ENCODE measurements at regions not wholly inside any gene's neighbourhood (a gene's known extent, or its start where the extent isn't known, plus 50 kb on each side); places are given as distances from the start of the nearest gene placed in this dataset.
A peak's percentile ranks its signal among the peaks of the same experiment; 100 is the strongest.
"Not testable (repeated sequence)": the region's sequence is repeated elsewhere in the genome, so short reads cannot be mapped to it uniquely, and the experiment has no call there.

DNA sequence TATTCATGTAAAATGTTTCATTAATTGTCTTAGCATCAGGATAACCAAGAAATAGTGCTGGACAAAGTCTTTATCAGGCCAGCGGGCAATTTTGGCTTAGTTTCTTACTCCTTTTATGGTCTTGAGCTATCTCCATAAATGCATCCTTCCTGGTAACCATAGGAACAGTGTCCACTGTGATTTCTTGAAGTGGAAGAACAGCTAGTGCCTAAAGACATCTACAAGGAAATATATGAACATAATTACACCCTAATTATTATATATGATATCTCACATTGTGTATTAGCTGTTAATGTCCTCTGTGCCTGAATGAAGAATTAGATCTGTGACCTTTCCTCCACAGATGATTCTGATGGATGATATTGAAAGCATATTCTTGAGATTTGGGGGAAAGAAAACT, 286.7 kb upstream of the ATXN7L3B start:
- no peak for TF ChIP-seq JUND (IDR thresholded peaks at IDR 0.05; ENCODE audit: low read depth)
- in situ Hi-C loops (cut with HindIII; ENCODE audit: low pct_unique_long_range_greater_than_20kb, low sequenced_read_pairs), result no loop called here

DNA sequence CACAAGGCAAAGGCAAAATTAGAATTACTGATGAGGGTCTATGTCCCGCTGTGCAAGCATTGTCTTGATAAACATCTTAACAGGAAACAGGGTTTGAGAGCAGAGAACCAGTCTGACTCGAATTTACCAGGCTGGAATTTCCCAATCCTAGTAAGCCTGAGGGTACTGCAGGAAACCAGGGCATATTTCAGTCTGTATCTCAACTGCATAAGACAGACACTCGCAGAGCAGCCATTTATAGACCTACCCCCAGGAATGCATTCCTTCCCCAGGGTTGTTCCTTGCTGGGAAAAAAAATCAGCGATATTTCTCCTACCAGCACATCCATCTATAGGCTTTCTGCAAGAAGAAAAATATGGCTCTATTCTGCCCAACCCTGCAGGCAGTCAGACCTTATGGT, 283.8 kb upstream of the ATXN7L3B start:
- in situ Hi-C loops (cut with HindIII; ENCODE audit: low pct_unique_long_range_greater_than_20kb, low sequenced_read_pairs), result not testable (repeated sequence)

More for the DNA sequence above, 286.7 kb upstream of the ATXN7L3B start:
- DNase-seq (ENCODE audit: low read depth in 1 of 2, low spot score in 1 of 2), result no peak

DNA sequence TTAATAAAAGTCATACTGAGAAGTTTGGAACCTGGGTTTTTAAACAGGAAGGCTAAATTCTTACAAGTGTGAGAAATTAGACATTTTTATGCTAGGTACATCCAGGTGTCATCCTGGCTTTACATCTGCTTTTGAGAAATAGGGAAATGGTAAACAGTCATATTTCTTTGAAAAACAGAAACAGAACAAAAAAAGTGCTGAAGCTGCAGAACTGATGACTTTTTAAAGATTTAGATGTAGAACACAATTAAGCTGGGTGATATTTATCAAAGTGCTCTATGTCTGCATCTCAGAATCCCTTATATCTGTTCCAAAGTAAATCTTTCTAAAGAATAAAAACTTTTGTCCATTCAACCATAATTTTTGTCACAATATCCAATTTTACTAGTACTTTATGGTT, 282.9 kb upstream of the ATXN7L3B start:
- no peak for DNase-seq (ENCODE audit: low read depth in 1 of 2, low spot score in 1 of 2)
- no peak for TF ChIP-seq JUND (IDR thresholded peaks at IDR 0.05; ENCODE audit: low read depth)
- in situ Hi-C loops (cut with HindIII; ENCODE audit: low pct_unique_long_range_greater_than_20kb, low sequenced_read_pairs), result no loop called here

More for the DNA sequence above, 283.8 kb upstream of the ATXN7L3B start:
- peak in 1 of 2 experiments; percentile 54 for DNase-seq (ENCODE audit: low read depth in 1 of 2, low spot score in 1 of 2)

DNA sequence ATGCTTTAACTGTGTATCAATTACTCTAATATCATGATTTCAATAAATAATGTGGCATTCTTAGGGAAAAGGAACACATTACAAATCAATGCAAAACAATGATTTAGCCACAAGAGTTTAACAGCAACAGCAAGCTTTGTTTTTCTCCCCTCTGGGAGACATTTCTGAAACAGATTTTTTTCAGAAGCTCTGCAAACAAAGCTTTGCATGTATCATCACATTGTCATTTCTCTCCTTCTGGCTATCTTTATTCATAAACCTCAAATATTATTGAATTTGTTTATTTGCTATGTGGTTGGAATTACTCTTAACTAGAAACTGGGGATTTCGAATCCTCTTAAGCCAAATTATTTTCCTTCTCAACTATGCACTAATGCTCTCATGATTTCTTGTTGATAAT, 278.4 kb upstream of the ATXN7L3B start:
- no peak for DNase-seq (ENCODE audit: low read depth in 1 of 2, low spot score in 1 of 2)
- in situ Hi-C loops (cut with HindIII; ENCODE audit: low pct_unique_long_range_greater_than_20kb, low sequenced_read_pairs), result no loop called here
- no peak for TF ChIP-seq JUND (IDR thresholded peaks at IDR 0.05; ENCODE audit: low read depth)

DNA sequence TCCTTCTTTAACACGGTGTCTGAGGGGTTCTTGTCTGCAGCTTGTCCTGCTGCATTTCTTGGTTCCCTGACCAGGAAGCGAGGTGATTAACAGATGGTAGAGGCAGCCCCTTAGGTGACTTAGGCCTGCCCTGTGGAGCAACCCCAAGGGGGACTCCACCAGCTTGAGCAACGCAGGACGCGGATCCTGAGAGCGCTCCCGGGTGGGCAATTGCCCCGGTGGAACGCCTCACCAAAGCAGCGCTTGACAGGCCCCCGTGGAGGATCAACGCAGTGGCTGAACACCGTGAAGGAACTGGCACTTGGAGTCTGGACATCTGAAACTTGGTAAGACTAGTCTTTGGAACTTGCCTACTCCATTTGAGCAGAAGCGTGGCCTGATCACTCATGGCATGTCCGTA, 272.9 kb upstream of the ATXN7L3B start:
- in situ Hi-C loops (cut with HindIII; ENCODE audit: low pct_unique_long_range_greater_than_20kb, low sequenced_read_pairs), result no loop called here
- DNase-seq (ENCODE audit: low read depth in 1 of 2, low spot score in 1 of 2), result no peak
- TF ChIP-seq JUND (IDR thresholded peaks at IDR 0.05; ENCODE audit: low read depth), result no peak

DNA sequence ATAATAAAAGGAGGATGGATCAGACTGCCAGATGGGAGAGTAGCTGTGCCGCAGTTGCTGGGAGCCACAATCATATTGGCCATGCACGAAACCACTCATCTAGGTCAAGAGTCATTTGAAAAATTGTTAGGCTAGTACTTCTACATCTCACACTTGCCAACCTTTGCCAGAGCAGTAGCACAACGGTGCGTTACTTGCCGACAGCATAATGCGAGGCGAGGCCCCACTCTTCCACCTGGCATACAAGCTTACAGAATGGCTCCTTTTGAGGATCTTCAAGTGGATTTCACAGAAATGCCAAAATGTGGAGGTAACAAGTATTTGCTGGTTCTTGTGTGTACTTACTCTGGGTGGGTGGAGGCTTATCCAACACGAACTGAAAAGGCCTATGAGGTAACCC, 268.3 kb upstream of the ATXN7L3B start:
- DNase-seq (ENCODE audit: low read depth in 1 of 2, low spot score in 1 of 2); in situ Hi-C loops (cut with HindIII; ENCODE audit: low pct_unique_long_range_greater_than_20kb, low sequenced_read_pairs): not testable (repeated sequence)

DNA sequence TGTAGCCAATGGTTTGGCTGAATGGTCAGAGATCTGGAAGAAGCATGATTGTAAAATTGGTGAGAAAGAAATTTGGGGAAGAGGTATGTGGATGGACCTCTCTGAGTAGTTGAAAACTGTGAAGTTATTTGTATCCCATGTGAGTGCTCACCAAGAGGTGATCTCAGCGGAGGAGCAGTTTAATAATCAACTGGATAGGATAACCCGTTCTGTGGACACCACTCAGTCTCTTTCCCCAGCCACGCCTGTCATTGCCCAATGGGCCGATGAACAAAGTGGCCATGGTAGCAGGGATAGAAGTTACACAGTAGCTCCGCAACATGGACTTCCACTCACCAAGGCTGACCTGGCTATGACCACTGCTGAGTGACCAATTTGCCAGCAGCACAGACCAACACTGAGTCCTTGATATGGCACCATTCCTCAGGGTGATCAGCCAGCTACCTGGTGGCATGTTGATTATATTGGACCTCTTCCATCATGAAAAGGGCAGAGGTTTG, 257.4 kb upstream of the ATXN7L3B start:
- DNase-seq (ENCODE audit: low read depth in 1 of 2, low spot score in 1 of 2), result no peak
- in situ Hi-C loops (cut with HindIII; ENCODE audit: low pct_unique_long_range_greater_than_20kb, low sequenced_read_pairs), result no loop called here
- no peak for TF ChIP-seq JUND (IDR thresholded peaks at IDR 0.05; ENCODE audit: low read depth)

DNA sequence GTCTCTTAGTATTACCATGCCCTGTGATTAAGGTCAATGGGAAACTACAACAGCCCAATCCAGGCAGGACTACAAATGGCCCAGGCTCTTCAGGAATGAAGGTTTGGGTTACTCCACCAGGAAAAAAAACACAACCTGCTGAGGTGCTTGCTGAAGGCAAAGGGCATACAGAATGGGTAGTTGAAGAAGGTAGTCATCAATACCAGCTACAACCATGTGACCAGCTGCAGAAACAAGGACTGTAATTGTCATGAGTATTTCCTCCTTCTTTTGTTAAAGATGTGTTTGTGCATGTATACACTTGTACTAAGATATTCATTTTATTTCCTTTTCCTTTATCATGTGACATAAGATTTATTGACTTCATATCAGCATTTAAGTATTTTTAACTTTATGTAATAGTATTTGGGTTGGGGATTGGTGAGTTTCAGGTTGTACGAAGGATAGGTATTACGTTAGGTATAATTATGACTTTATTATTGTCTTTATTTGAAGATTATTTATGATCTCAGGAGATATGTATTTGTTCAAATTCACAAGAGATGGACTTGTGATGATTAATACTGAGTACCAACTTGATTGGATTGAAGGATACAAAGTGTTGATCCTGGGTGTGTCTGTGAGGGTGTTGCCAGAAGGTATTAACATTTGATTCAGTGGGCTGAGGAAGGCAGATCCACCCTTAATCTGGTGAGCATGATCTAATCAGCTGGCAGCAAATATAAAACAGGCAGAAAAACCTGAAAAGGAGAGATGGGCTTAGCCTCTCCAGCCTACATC, 256.0 kb upstream of the ATXN7L3B start:
- in situ Hi-C loops (cut with HindIII; ENCODE audit: low pct_unique_long_range_greater_than_20kb, low sequenced_read_pairs); DNase-seq (ENCODE audit: low read depth in 1 of 2, low spot score in 1 of 2): not testable (repeated sequence)

DNA sequence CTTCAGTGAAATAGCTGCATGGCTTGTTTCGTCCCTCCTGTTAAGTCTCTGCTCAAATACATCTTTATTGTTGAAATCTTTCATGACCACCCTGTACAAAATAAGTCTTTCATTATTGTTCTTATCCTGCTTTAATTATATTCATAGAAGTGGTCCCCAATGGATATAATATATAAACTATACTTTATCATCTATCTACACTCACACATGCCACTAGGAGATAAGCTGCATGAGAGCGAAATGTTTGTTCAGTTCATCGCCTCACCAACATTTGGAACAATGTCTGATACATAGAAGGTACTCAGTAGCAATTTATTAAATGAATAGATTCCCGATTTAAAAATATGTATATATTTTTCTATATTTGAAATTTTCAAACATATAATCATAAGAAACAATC, 254.0 kb upstream of the ATXN7L3B start:
- in situ Hi-C loops (cut with HindIII; ENCODE audit: low pct_unique_long_range_greater_than_20kb, low sequenced_read_pairs), result no loop called here
- DNase-seq (ENCODE audit: low read depth in 1 of 2, low spot score in 1 of 2), result no peak
- no peak for TF ChIP-seq JUND (IDR thresholded peaks at IDR 0.05; ENCODE audit: low read depth)

DNA sequence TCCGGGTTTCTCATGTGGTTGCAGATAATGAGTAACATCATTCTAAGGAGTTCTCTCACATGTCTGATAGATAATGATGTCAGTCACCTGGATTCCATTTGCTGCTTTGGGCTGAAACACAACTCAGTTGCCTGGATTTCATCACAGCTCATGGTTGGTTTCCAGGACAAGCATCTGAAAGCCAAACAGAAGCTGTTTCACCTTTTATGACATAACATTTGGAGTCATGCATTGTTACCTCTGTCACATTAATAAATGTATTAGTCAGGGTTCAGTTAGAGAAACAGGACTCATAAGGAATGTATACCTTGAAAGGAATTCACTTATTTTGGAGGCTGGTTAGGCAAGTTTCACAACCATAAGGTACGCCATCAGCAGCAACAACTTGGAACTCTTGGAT, 251.9 kb upstream of the ATXN7L3B start:
- in situ Hi-C loops (cut with HindIII; ENCODE audit: low pct_unique_long_range_greater_than_20kb, low sequenced_read_pairs), result no loop called here
- DNase-seq (ENCODE audit: low read depth in 1 of 2, low spot score in 1 of 2), result no peak
- TF ChIP-seq JUND (IDR thresholded peaks at IDR 0.05; ENCODE audit: low read depth), result no peak

DNA sequence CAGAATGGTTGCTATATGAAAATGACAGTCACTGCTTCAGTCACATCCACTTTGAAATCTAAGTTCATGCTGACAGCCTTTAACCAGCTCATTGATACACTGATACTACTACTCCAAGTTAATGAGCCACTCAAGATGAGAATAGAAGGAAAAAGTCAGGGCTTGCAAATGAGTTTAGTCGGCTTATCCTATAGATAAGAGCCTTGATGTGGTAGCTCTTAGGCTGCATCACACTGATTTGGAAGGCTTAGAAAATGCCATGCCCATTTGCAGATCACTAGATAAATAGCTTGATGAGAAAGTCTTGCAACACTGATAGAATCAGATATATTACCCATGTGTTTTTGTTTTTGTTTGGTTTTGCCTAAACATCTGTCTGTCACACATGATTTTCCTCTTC, 251.4 kb upstream of the ATXN7L3B start:
- TF ChIP-seq JUND (IDR thresholded peaks at IDR 0.05; ENCODE audit: low read depth), result no peak
- DNase-seq (ENCODE audit: low read depth in 1 of 2, low spot score in 1 of 2), result no peak
- in situ Hi-C loops (cut with HindIII; ENCODE audit: low pct_unique_long_range_greater_than_20kb, low sequenced_read_pairs), result no loop called here

DNA sequence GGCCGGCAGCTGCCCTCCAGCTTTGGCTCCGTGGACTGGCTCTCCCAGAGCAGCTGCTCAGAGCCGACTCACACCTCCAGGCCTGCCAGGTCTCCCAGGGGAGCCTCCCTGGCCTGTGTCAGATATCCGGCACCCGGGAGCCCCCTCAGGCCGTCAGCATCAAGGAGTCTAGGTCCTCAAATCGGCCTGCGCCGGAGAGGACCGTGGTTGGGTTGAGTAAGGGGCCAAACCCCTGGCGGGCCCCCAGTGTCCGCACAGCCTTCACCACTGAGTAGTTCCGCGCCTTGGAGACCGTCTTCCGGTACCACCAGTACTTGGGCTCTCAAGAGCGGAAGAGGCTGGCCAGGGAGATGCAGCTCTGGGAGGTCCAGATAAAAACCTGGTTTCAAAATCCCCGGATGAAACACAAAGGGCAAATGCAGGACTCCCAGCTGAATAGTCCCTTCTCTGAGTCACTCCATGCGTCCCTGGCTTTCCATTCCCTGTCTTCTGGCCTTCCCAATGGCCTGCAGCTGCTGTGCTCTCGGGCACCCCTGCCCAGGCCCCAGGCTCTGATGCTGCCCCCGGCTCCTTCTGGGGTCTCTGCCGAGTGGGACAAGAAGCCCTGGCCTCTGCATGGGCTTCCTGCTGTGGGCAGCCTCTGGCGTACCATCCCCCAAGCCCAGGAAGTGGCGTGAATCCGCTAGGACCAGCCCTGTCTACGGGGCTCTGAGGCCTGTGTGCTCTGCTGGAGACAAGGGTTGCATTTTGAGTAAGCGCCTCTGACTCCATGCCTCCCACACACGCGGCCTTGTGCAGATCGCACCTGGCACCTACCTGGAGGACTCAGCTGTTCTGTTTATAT, 245.1 kb upstream of the ATXN7L3B start:
- no peak for TF ChIP-seq JUND (IDR thresholded peaks at IDR 0.05; ENCODE audit: low read depth)
- in situ Hi-C loops (cut with HindIII; ENCODE audit: low pct_unique_long_range_greater_than_20kb, low sequenced_read_pairs), result no loop called here
- no peak for DNase-seq (ENCODE audit: low read depth in 1 of 2, low spot score in 1 of 2)

DNA sequence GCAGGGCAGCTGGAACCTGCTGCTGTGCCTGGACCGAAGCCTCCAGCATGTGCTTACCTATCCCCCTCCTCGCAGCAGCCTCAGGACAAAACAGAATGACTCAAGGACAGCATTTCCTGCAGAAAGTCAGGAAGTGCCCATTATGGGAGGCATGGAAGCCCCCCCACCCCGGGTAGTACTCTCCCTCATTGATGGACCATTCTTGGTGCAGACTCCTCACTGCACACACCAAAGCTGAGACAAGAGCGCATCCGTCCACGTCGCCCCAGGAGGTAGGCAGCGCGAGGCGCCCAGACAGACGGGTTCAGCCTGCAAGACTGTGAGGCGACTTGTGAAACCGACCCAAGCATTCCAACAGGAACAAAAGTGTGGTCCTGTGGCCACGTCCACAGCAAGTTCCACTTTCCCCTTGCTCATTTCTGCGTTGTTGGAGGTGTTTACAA, 243.9 kb upstream of the ATXN7L3B start:
- no peak for TF ChIP-seq JUND (IDR thresholded peaks at IDR 0.05; ENCODE audit: low read depth)
- no peak for DNase-seq (ENCODE audit: low read depth in 1 of 2, low spot score in 1 of 2)
- in situ Hi-C loops (cut with HindIII; ENCODE audit: low pct_unique_long_range_greater_than_20kb, low sequenced_read_pairs), result no loop called here

Data from T47D (cell line).